ENCODE measurements at regions not wholly inside any gene's neighbourhood (a gene's known extent, or its start where the extent isn't known, plus 50 kb on each side); places are given as distances from the start of the nearest gene placed in this dataset.

DNA sequence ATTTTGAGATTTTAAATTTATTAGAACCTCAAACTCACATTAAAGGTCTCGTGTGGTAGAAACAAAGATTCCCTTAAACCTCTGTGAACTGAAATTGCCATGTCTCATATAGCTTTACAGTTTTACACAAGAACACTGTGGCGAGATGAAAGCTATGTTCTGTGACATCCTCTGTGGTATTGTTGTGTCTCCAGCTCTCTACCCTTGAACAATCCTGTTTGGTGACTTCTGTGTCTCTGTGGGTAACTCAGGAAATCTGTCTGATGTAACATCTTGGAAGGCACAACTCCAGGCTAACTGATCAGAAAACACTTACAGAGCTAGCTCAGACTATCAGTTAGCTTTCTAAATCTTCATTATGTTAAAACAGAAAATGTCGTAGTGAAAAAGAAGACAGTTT lies 318.8 kb upstream of the GBE1 start:
- TF ChIP-seq, protein P1, sequence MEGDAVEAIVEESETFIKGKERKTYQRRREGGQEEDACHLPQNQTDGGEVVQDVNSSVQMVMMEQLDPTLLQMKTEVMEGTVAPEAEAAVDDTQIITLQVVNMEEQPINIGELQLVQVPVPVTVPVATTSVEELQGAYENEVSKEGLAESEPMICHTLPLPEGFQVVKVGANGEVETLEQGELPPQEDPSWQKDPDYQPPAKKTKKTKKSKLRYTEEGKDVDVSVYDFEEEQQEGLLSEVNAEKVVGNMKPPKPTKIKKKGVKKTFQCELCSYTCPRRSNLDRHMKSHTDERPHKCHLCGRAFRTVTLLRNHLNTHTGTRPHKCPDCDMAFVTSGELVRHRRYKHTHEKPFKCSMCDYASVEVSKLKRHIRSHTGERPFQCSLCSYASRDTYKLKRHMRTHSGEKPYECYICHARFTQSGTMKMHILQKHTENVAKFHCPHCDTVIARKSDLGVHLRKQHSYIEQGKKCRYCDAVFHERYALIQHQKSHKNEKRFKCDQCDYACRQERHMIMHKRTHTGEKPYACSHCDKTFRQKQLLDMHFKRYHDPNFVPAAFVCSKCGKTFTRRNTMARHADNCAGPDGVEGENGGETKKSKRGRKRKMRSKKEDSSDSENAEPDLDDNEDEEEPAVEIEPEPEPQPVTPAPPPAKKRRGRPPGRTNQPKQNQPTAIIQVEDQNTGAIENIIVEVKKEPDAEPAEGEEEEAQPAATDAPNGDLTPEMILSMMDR (IDR thresholded peaks at IDR 0.05; ENCODE audit: unreplicated experiment): no peak
- DNase-seq (ENCODE audit: low spot score): no peak
- H3K36me3 Mint-ChIP-seq (ENCODE audit: low read depth, unreplicated experiment): no peaks in the 10 kb centered on the region
- no peak overlapping the region for H3K27ac Mint-ChIP-seq (ENCODE audit: unreplicated experiment)
- H3K4me3 Mint-ChIP-seq (ENCODE audit: unreplicated experiment): no peak overlapping the region
- no peaks in the 10 kb centered on the region for H3K27me3 Mint-ChIP-seq (ENCODE audit: unreplicated experiment)
- no peaks in the 10 kb centered on the region for H3K9me3 Mint-ChIP-seq (ENCODE audit: unreplicated experiment)
- H3K4me1 Mint-ChIP-seq (ENCODE audit: unreplicated experiment): peaks cover 8% of the 10 kb centered on the region

DNA sequence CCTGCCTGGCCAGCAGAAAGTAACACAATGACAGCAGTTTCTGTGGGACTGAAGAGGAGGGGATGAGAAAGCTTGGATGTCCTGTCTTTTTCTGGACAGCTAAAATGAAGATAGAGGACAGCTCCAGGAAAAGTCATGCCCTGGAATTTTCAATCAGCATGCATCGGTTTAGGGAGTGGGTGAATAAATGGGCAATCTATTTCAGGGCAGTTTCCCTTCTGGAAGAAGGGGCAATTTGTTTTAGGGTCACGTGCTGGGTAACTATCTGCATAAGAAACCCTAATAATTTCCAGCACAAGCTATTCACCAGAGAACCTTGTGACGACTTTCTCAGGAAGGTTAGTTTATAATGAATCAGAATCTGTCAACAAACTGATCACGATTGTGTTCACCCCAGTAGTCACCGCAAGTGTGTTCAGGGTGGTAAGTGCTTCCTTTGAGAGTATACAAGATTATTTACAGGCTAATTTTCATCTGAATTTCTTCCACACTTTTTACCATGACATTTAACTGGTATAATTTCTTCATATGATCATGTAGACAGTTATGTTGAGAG lies 318.0 kb upstream of the GBE1 start:
- Mint-ChIP-seq H3K4me3 (ENCODE audit: unreplicated experiment) (no peak overlapping the region), H3K27me3 (ENCODE audit: unreplicated experiment) (no peaks in the 10 kb centered on the region), H3K36me3 (ENCODE audit: low read depth, unreplicated experiment) (no peaks in the 10 kb centered on the region), H3K9me3 (ENCODE audit: unreplicated experiment) (no peaks in the 10 kb centered on the region), H3K4me1 (ENCODE audit: unreplicated experiment) (peaks cover 7% of the 10 kb centered on the region), H3K27ac (ENCODE audit: unreplicated experiment) (no peak overlapping the region)
- TF ChIP-seq, protein P1 (IDR thresholded peaks at IDR 0.05; ENCODE audit: unreplicated experiment): no peak
- DNase-seq (ENCODE audit: low spot score): no peak

DNA sequence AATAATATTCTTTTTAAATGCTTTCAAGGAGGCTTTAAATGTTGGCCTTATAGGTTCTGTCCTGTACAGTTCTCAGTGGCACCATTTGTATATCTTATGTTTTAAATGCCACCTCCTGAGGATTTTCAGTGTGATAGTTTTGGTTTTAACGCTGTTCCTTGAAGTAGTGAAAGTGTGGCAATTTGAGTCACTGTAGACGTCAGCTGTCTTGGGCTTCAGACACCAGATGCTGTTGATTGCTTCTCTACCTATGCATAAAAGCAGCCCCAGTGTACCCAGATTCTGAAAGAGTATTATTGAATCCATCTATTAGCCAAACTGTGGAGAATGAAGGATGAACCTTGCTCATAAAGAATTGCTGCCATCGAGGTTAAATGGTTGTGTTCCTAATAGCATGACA lies 316.8 kb upstream of the GBE1 start:
- Mint-ChIP-seq H3K27ac (ENCODE audit: unreplicated experiment) (no peak overlapping the region), H3K4me1 (ENCODE audit: unreplicated experiment) (peaks cover 7% of the 10 kb centered on the region), H3K27me3 (ENCODE audit: unreplicated experiment) (no peaks in the 10 kb centered on the region), H3K36me3 (ENCODE audit: low read depth, unreplicated experiment) (no peaks in the 10 kb centered on the region), H3K4me3 (ENCODE audit: unreplicated experiment) (no peak overlapping the region), H3K9me3 (ENCODE audit: unreplicated experiment) (no peaks in the 10 kb centered on the region)
- no peak for DNase-seq (ENCODE audit: low spot score)
- TF ChIP-seq, protein P1 (IDR thresholded peaks at IDR 0.05; ENCODE audit: unreplicated experiment): no peak

DNA sequence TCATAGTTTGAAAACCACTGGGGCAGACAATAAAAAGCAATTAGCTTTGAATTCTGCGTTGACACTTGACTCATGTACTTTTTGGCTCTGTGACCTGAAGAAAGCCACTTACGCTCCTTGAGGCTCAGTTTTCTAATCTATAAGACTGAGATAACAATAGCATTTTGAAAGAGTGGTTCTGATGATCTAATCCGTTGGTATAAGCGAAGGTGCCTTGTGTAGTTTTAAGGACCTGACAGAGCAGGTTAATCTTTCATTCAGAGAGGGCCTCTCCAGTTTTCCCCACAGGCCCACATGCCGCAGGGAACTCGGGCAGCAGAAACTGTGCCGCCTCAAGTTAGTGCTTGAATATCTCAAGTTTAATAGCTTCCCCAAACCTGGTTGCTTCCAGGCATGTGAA lies 306.0 kb upstream of the GBE1 start:
- Mint-ChIP-seq H3K27ac (ENCODE audit: unreplicated experiment) (no peak overlapping the region), H3K4me1 (ENCODE audit: unreplicated experiment) (no peaks in the 10 kb centered on the region), H3K36me3 (ENCODE audit: low read depth, unreplicated experiment) (no peaks in the 10 kb centered on the region), H3K9me3 (ENCODE audit: unreplicated experiment) (no peaks in the 10 kb centered on the region), H3K4me3 (ENCODE audit: unreplicated experiment) (no peak overlapping the region), H3K27me3 (ENCODE audit: unreplicated experiment) (no peaks in the 10 kb centered on the region)
- DNase-seq (ENCODE audit: low spot score): no peak
- TF ChIP-seq, protein P1 (IDR thresholded peaks at IDR 0.05; ENCODE audit: unreplicated experiment): no peak

DNA sequence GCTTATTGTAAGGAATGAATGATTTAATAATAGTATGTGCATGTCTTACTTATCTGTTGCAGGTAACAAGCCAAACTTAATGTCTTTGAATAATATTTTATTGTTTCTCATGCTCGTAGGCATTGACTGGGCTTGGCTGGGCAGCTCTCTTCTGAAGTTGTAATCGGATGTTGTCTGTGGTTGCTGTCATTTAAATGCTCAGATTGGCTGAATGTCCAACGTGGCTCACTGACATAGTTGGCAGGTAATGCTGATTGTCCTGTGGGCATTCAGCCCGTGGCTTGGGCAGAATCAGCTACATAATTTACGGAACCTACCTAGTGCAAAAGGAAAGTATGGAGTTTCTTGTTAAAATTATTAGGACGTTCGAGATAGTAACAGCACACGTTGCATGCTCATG lies 297.4 kb upstream of the GBE1 start:
- H3K36me3 Mint-ChIP-seq (ENCODE audit: low read depth, unreplicated experiment): no peaks in the 10 kb centered on the region
- TF ChIP-seq, protein P1 (IDR thresholded peaks at IDR 0.05; ENCODE audit: unreplicated experiment): no peak
- H3K9me3 Mint-ChIP-seq (ENCODE audit: unreplicated experiment): no peaks in the 10 kb centered on the region
- H3K27me3 Mint-ChIP-seq (ENCODE audit: unreplicated experiment): no peaks in the 10 kb centered on the region
- no peak for DNase-seq (ENCODE audit: low spot score)
- H3K4me3 Mint-ChIP-seq (ENCODE audit: unreplicated experiment): no peak overlapping the region
- H3K27ac Mint-ChIP-seq (ENCODE audit: unreplicated experiment): no peak overlapping the region
- no peaks in the 10 kb centered on the region for H3K4me1 Mint-ChIP-seq (ENCODE audit: unreplicated experiment)
